ENCODE measurements at regions not wholly inside any gene's neighbourhood (a gene's known extent, or its start where the extent isn't known, plus 50 kb on each side); places are given as distances from the start of the nearest gene placed in this dataset.

DNA sequence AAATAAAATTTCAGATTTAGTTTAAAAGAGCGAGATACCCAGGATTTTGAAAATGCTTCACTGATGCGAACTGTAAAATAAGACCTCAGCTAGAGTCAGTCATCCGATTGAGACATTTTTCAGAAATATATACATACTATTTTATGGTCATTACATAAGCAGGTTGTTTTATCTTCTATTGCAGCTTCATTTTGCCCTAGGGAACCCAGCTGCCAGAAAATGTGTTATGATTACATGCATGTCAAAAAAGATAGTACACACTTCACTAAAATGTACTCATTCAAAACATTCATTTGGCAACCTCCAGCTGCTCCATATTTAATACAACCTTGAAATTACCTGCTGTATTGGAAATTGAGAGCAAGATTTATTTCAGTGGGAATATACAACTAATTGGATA, 483.8 kb upstream of the SLITRK6 start:
- ChIA-PET CTCF (ENCODE audit: unreplicated experiment) (no interaction called here), POLR2A (no interaction called here)
- H2AFZ ChIP-seq (ENCODE audit: low read length), result no peak overlapping the region
- H3K79me2 ChIP-seq (ENCODE audit: insufficient read depth, low read depth, low read length), result no peaks in the 10 kb centered on the region
- no peaks in the 10 kb centered on the region for H3K9me3 ChIP-seq (ENCODE audit: low read length)
- no peaks in the 10 kb centered on the region for H3K9me2 ChIP-seq (ENCODE audit: insufficient read depth, low read length)
- intact Hi-C loops (cut with micrococcal nuclease; ENCODE audit: unreplicated experiment), result no loop called here
- no peaks in the 10 kb centered on the region for H4K20me1 ChIP-seq (ENCODE audit: insufficient read depth, low read length)
- H3K4me2 ChIP-seq (ENCODE audit: low read length), result no peak overlapping the region
- no peaks in the 10 kb centered on the region for H3K4me1 ChIP-seq (ENCODE audit: insufficient read depth, low read length, poor library complexity, severe bottlenecking)
- BruUV-seq (replicated peaks), result no TSS peak
- no peaks in the 10 kb centered on the region for H3K36me3 ChIP-seq (ENCODE audit: insufficient read depth, low read length)
- DNase-seq (ENCODE audit: low spot score), result no peak
- no peak overlapping the region for H3K4me3 ChIP-seq (ENCODE audit: low read depth, low read length, poor library complexity, severe bottlenecking)
- TF ChIP-seq, protein P1, sequence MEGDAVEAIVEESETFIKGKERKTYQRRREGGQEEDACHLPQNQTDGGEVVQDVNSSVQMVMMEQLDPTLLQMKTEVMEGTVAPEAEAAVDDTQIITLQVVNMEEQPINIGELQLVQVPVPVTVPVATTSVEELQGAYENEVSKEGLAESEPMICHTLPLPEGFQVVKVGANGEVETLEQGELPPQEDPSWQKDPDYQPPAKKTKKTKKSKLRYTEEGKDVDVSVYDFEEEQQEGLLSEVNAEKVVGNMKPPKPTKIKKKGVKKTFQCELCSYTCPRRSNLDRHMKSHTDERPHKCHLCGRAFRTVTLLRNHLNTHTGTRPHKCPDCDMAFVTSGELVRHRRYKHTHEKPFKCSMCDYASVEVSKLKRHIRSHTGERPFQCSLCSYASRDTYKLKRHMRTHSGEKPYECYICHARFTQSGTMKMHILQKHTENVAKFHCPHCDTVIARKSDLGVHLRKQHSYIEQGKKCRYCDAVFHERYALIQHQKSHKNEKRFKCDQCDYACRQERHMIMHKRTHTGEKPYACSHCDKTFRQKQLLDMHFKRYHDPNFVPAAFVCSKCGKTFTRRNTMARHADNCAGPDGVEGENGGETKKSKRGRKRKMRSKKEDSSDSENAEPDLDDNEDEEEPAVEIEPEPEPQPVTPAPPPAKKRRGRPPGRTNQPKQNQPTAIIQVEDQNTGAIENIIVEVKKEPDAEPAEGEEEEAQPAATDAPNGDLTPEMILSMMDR (conservative IDR thresholded peaks at IDR 0.05; ENCODE audit: low read length), result no peak
- no peak for TF ChIP-seq EZH2phosphoT487 (IDR thresholded peaks at IDR 0.05; ENCODE audit: borderline replicate concordance, low read depth, low read length)
- H3K27ac ChIP-seq (ENCODE audit: low read depth, low read length, poor library complexity, severe bottlenecking), result no peak overlapping the region

DNA sequence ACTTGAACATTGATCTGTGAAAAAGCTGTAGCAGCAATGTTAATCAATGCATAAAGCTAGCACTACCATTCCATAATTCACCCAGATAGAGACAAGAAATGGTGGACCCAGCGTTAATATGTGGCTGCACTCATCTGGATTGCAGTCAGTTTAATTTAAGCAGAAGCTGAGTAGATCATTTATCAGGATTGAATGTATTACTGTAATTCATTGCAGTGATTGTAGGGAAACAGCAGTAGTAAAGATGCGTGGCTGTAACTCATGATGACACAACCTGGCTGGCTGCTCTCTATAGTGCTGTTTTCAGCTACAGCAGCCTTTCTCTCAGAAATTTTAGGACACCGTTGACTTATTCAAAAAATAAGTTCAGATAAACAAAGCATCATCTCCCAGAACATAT, 499.5 kb upstream of the SLITRK6 start:
- H2AFZ ChIP-seq (ENCODE audit: low read length), result no peak overlapping the region
- no peaks in the 10 kb centered on the region for H3K9me2 ChIP-seq (ENCODE audit: insufficient read depth, low read length)
- no peak overlapping the region for H3K4me3 ChIP-seq (ENCODE audit: low read depth, low read length, poor library complexity, severe bottlenecking)
- H3K4me2 ChIP-seq (ENCODE audit: low read length), result no peak overlapping the region
- H4K20me1 ChIP-seq (ENCODE audit: insufficient read depth, low read length), result no peaks in the 10 kb centered on the region
- H3K4me1 ChIP-seq (ENCODE audit: insufficient read depth, low read length, poor library complexity, severe bottlenecking), result no peaks in the 10 kb centered on the region
- no peak for DNase-seq (ENCODE audit: low spot score)
- no peak overlapping the region for H3K27ac ChIP-seq (ENCODE audit: low read depth, low read length, poor library complexity, severe bottlenecking)
- BruUV-seq (replicated peaks), result no TSS peak
- H3K79me2 ChIP-seq (ENCODE audit: insufficient read depth, low read depth, low read length), result no peaks in the 10 kb centered on the region
- POLR2A ChIA-PET, result interaction anchor here (1.3 kb wide), 2 partner anchors 10 to 20 kb away, joined by 3 to 4 read pairs; no protein-coding TSS in a partner anchor
- no peak for TF ChIP-seq EZH2phosphoT487 (IDR thresholded peaks at IDR 0.05; ENCODE audit: borderline replicate concordance, low read depth, low read length)
- TF ChIP-seq, protein P1 (conservative IDR thresholded peaks at IDR 0.05; ENCODE audit: low read length), result no peak
- CTCF ChIA-PET (ENCODE audit: unreplicated experiment), result no interaction called here
- intact Hi-C loops (cut with micrococcal nuclease; ENCODE audit: unreplicated experiment), result loop anchor here (1.0 kb wide), 1 partner anchor 15 kb away; no protein-coding TSS in a partner anchor
- no peaks in the 10 kb centered on the region for H3K9me3 ChIP-seq (ENCODE audit: low read length)
- H3K36me3 ChIP-seq (ENCODE audit: insufficient read depth, low read length), result no peaks in the 10 kb centered on the region

DNA sequence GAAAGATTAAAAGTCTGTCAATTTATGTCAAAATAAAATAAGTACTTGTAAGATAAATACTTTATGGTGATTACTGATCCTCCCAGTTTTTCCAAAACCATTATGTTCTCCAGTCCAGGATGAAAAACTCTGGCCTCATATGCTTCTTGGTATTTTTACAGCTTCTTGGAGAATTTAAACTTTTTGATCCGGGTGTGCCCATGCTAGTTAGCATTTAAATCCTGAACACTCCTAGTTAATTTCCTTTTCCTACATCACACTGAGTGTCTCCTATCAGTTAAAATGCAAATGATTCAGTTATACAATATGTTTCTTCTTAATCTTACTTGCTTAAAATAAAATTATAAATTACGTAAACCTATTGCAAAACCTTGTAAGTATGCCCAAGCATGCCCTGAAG, 499.9 kb upstream of the SLITRK6 start:
- no peak for DNase-seq (ENCODE audit: low spot score)
- H3K79me2 ChIP-seq (ENCODE audit: insufficient read depth, low read depth, low read length), result no peaks in the 10 kb centered on the region
- H3K9me2 ChIP-seq (ENCODE audit: insufficient read depth, low read length), result no peaks in the 10 kb centered on the region
- no peak overlapping the region for H2AFZ ChIP-seq (ENCODE audit: low read length)
- CTCF ChIA-PET (ENCODE audit: unreplicated experiment), result no interaction called here
- H4K20me1 ChIP-seq (ENCODE audit: insufficient read depth, low read length), result no peaks in the 10 kb centered on the region
- no peaks in the 10 kb centered on the region for H3K9me3 ChIP-seq (ENCODE audit: low read length)
- no TSS peak for BruUV-seq (replicated peaks)
- H3K4me2 ChIP-seq (ENCODE audit: low read length), result no peak overlapping the region
- H3K27ac ChIP-seq (ENCODE audit: low read depth, low read length, poor library complexity, severe bottlenecking), result no peak overlapping the region
- H3K4me1 ChIP-seq (ENCODE audit: insufficient read depth, low read length, poor library complexity, severe bottlenecking), result no peaks in the 10 kb centered on the region
- POLR2A ChIA-PET, result interaction anchor here (1.3 kb wide), 1 partner anchor 9 kb away, joined by 4 read pairs; no protein-coding TSS in a partner anchor
- intact Hi-C loops (cut with micrococcal nuclease; ENCODE audit: unreplicated experiment), result loop anchor here (1.0 kb wide), 1 partner anchor 14 kb away; no protein-coding TSS in a partner anchor
- TF ChIP-seq, protein P1 (conservative IDR thresholded peaks at IDR 0.05; ENCODE audit: low read length), result no peak
- no peak for TF ChIP-seq EZH2phosphoT487 (IDR thresholded peaks at IDR 0.05; ENCODE audit: borderline replicate concordance, low read depth, low read length)
- H3K4me3 ChIP-seq (ENCODE audit: low read depth, low read length, poor library complexity, severe bottlenecking), result no peak overlapping the region
- no peaks in the 10 kb centered on the region for H3K36me3 ChIP-seq (ENCODE audit: insufficient read depth, low read length)
